SJCRH30 (cell line): ENCODE measurements at regions not wholly inside any gene's neighbourhood (a gene's known extent, or its start where the extent isn't known, plus 50 kb on each side); places are given as distances from the start of the nearest gene placed in this dataset.
A peak's percentile ranks its signal among the peaks of the same experiment; 100 is the strongest.

Experiments
- DNase-seq, 2 experiments: peaks; one replicate each; pipeline ENCODE4 v3.0.0-alpha.2; 2015 to 2020
- H3K27ac ChIP-seq: fragments of 250-450 bp; sonication (Bioruptor Pico); 2 replicates; pipeline ENCODE4 v1.5.1; 2020; ENCODE audit warnings: mild to moderate bottlenecking, moderate library complexity
- H3K27me3 ChIP-seq: fragments of 250-450 bp; sonication (Bioruptor Pico); 2 replicates; pipeline ENCODE4 v1.5.1; 2020; ENCODE audit warnings: mild to moderate bottlenecking, moderate library complexity
- H3K36me3 ChIP-seq: fragments of 250-450 bp; sonication (Bioruptor Pico); 2 replicates; pipeline ENCODE4 v1.5.1; 2020; ENCODE audit warnings: mild to moderate bottlenecking, moderate library complexity
- H3K4me1 ChIP-seq: fragments of 250-450 bp; sonication (Bioruptor Pico); 2 replicates; pipeline ENCODE4 v1.5.1; 2020; ENCODE audit warnings: mild to moderate bottlenecking, moderate library complexity
- H3K4me3 ChIP-seq: fragments of 250-450 bp; sonication (Bioruptor Pico); 2 replicates; pipeline ENCODE4 v1.5.1; 2020; ENCODE audit warnings: mild to moderate bottlenecking, moderate library complexity
- H3K9me3 ChIP-seq: fragments of 250-450 bp; sonication (Bioruptor Pico); replicated peaks from 2 replicates; pipeline ENCODE4 v1.5.1; 2020; ENCODE audit warnings: mild to moderate bottlenecking, moderate library complexity

GRCh38 chr1:218658899-218659298 is 313.8 kb downstream of the TGFB2 start:
- Histone ChIP-seq H3K9me3 (no peaks in the 10 kb centered on the region), H3K27ac (no peak overlapping the region), H3K4me3 (no peak overlapping the region), H3K4me1 (peaks cover 21% of the 10 kb centered on the region), H3K36me3 (no peaks in the 10 kb centered on the region), H3K27me3 (no peaks in the 10 kb centered on the region)
- peak in 1 of 2 experiments; percentile 27 for DNase-seq

- no peak for DNase-seq
- H3K27me3 ChIP-seq, result no peaks in the 10 kb centered on the region
- H3K27ac ChIP-seq, result peak overlapping the region; percentile 36
- H3K4me3 ChIP-seq, result no peak overlapping the region
- no peaks in the 10 kb centered on the region for H3K36me3 ChIP-seq
- H3K9me3 ChIP-seq, result no peaks in the 10 kb centered on the region
- peaks cover 27% of the 10 kb centered on the region for H3K4me1 ChIP-seq
Observed at GRCh38 chr1:218659911-218660677, 315.0 kb downstream of the TGFB2 start.

GRCh38 chr1:218660678-218661053 is 315.5 kb downstream of the TGFB2 start:
- Histone ChIP-seq H3K36me3 (no peaks in the 10 kb centered on the region), H3K27me3 (no peaks in the 10 kb centered on the region), H3K27ac (peak overlapping the region; percentile 36), H3K4me1 (peaks cover 27% of the 10 kb centered on the region), H3K9me3 (no peaks in the 10 kb centered on the region), H3K4me3 (no peak overlapping the region)
- DNase-seq, result no peak

- H3K9me3 ChIP-seq, result no peaks in the 10 kb centered on the region
- H3K27ac ChIP-seq, result no peak overlapping the region
- H3K4me1 ChIP-seq, result peaks cover 27% of the 10 kb centered on the region
- H3K36me3 ChIP-seq, result no peaks in the 10 kb centered on the region
- H3K4me3 ChIP-seq, result no peak overlapping the region
- H3K27me3 ChIP-seq, result no peaks in the 10 kb centered on the region
- no peak for DNase-seq
Observed at GRCh38 chr1:218661411-218661810, 316.3 kb downstream of the TGFB2 start.

GRCh38 chr1:218664385-218665170 is 319.4 kb downstream of the TGFB2 start:
- no peak for DNase-seq
- Histone ChIP-seq H3K4me1 (peaks cover 24% of the 10 kb centered on the region), H3K36me3 (no peaks in the 10 kb centered on the region), H3K27ac (peak overlapping the region; percentile 1; the same call in 1 of the 2 replicates), H3K27me3 (no peaks in the 10 kb centered on the region), H3K9me3 (no peaks in the 10 kb centered on the region), H3K4me3 (no peak overlapping the region)

- H3K4me3 ChIP-seq, result no peak overlapping the region
- peak overlapping the region; percentile 1; the same call in 1 of the 2 replicates for H3K27ac ChIP-seq
- no peaks in the 10 kb centered on the region for H3K36me3 ChIP-seq
- no peaks in the 10 kb centered on the region for H3K27me3 ChIP-seq
- peaks cover 18% of the 10 kb centered on the region for H3K4me1 ChIP-seq
- no peaks in the 10 kb centered on the region for H3K9me3 ChIP-seq
- DNase-seq, result peak; percentile 67 to 81
Observed at GRCh38 chr1:218665221-218665620, 320.1 kb downstream of the TGFB2 start.

- Histone ChIP-seq H3K4me1 (peaks cover 11% of the 10 kb centered on the region), H3K36me3 (no peaks in the 10 kb centered on the region), H3K4me3 (no peak overlapping the region), H3K27me3 (no peaks in the 10 kb centered on the region), H3K27ac (no peak overlapping the region), H3K9me3 (no peaks in the 10 kb centered on the region; the same call in 1 of the 2 replicates)
- DNase-seq, result no peak
Observed at GRCh38 chr1:218666263-218666662, 321.1 kb downstream of the TGFB2 start.

- H3K27me3 ChIP-seq, result no peaks in the 10 kb centered on the region
- H3K9me3 ChIP-seq, result no peaks in the 10 kb centered on the region; the same call in 1 of the 2 replicates
- H3K4me1 ChIP-seq, result peaks cover 18% of the 10 kb centered on the region
- H3K4me3 ChIP-seq, result no peak overlapping the region
- no peak for DNase-seq
- H3K36me3 ChIP-seq, result no peaks in the 10 kb centered on the region
- H3K27ac ChIP-seq, result no peak overlapping the region
Observed at GRCh38 chr1:218667781-218668516, 322.8 kb downstream of the TGFB2 start.

GRCh38 chr1:218669431-218669830 is 324.3 kb downstream of the TGFB2 start:
- H3K9me3 ChIP-seq, result no peaks in the 10 kb centered on the region; the same call in 1 of the 2 replicates
- H3K36me3 ChIP-seq, result no peaks in the 10 kb centered on the region
- H3K27ac ChIP-seq, result no peak overlapping the region
- no peak for DNase-seq
- no peak overlapping the region for H3K4me3 ChIP-seq
- peaks cover 31% of the 10 kb centered on the region for H3K4me1 ChIP-seq
- H3K27me3 ChIP-seq, result no peaks in the 10 kb centered on the region

- DNase-seq, result no peak
- Histone ChIP-seq H3K36me3 (no peaks in the 10 kb centered on the region), H3K4me3 (no peak overlapping the region), H3K27ac (peak overlapping the region; percentile 58; the same call in 1 of the 2 replicates), H3K9me3 (no peaks in the 10 kb centered on the region; the same call in 1 of the 2 replicates), H3K4me1 (peaks cover 31% of the 10 kb centered on the region), H3K27me3 (no peaks in the 10 kb centered on the region)
Observed at GRCh38 chr1:218670875-218671274, 325.7 kb downstream of the TGFB2 start.

- no peak overlapping the region for H3K4me3 ChIP-seq
- H3K36me3 ChIP-seq, result no peaks in the 10 kb centered on the region
- H3K27me3 ChIP-seq, result no peaks in the 10 kb centered on the region
- peaks cover 36% of the 10 kb centered on the region for H3K4me1 ChIP-seq
- H3K9me3 ChIP-seq, result no peaks in the 10 kb centered on the region; the same call in 1 of the 2 replicates
- H3K27ac ChIP-seq, result peak overlapping the region; percentile 58
- DNase-seq, result peak; percentile 84 to 92
Observed at GRCh38 chr1:218671573-218671972, 326.4 kb downstream of the TGFB2 start.

GRCh38 chr1:218673170-218673569 is 328.0 kb downstream of the TGFB2 start:
- peaks cover 47% of the 10 kb centered on the region for H3K4me1 ChIP-seq
- no peaks in the 10 kb centered on the region for H3K36me3 ChIP-seq
- no peak overlapping the region for H3K4me3 ChIP-seq
- no peak for DNase-seq
- no peak overlapping the region for H3K27ac ChIP-seq
- H3K27me3 ChIP-seq, result no peaks in the 10 kb centered on the region
- no peaks in the 10 kb centered on the region; the same call in 1 of the 2 replicates for H3K9me3 ChIP-seq

GRCh38 chr1:218674280-218674773 is 329.2 kb downstream of the TGFB2 start:
- Histone ChIP-seq H3K4me1 (peaks cover 47% of the 10 kb centered on the region), H3K9me3 (no peaks in the 10 kb centered on the region; the same call in 1 of the 2 replicates), H3K27ac (peak overlapping the region; percentile 87), H3K27me3 (no peaks in the 10 kb centered on the region), H3K36me3 (no peaks in the 10 kb centered on the region), H3K4me3 (peak overlapping the region; percentile 18)
- DNase-seq, result peak; percentile 94 to 96

GRCh38 chr1:218677026-218677425 is 331.9 kb downstream of the TGFB2 start:
- Histone ChIP-seq H3K27me3 (no peaks in the 10 kb centered on the region), H3K27ac (peak overlapping the region; percentile 9; the same call in 1 of the 2 replicates), H3K36me3 (no peaks in the 10 kb centered on the region), H3K9me3 (peaks cover 7% of the 10 kb centered on the region; the same call in 1 of the 2 replicates), H3K4me3 (no peak overlapping the region), H3K4me1 (peaks cover 38% of the 10 kb centered on the region)
- peak; percentile 23 to 42 for DNase-seq
